ENCODE measurements at regions not wholly inside any gene's neighbourhood (a gene's known extent, or its start where the extent isn't known, plus 50 kb on each side); places are given as distances from the start of the nearest gene placed in this dataset.

DNA sequence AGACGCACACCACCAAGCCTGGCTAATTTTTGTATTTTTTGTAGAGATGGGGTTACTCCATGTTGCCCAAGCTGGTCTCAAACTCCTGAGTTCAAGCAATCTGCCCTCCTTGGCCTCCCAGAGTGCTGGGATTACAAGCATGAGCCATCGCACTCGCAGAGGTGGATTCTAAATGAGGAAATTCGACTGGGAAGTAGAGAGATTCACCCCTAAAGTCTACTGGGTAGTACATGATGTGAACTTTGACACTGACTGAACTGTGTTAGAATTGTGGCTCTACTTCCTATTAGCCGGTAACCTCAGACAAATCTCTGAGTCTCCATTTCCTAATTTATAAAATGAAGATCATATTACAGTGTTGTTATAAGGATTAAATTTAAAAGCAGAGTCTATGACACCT is 276.0 kb upstream of the NR5A2 start:
- DNase-seq (ENCODE audit: low spot score) = no peak
- H3K27ac ChIP-seq = no peak overlapping the region

DNA sequence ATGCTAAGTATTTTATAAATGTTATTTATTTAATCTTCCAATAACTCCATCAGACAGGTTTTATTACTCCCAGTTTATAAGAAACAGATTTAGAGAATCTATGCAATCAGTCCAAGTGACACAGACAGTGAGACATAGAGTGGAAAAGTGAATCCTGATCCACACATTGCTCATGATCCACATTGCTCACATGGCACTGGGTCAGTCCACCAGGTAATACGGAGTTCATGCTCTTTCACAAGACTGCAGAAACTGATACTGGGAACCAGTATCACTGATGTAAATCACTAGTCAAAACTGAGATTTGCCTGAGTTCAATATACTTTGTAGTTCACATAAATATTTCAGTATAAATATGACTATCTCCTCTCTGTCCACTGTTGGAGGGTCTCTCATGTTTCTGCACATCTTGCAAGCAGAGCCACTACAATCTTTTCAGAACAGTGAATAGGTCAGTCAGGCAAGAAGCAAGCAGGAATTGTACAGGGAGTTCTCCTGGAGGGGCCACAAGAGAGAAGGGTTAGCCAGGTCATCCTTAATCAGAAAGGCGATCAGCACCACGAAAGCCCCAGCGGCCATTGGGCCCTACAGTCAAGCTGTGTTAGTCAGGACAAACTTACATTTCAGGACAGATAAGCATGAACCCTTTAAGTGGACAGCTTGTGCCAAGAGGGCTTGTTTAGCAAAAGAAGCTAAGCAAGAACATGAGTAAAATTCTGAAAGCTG is 275.4 kb upstream of the NR5A2 start:
- H3K27me3 ChIP-seq = no peaks in the 10 kb centered on the region
- no peaks in the 10 kb centered on the region for H3K36me3 ChIP-seq
- TF ChIP-seq, protein P1, sequence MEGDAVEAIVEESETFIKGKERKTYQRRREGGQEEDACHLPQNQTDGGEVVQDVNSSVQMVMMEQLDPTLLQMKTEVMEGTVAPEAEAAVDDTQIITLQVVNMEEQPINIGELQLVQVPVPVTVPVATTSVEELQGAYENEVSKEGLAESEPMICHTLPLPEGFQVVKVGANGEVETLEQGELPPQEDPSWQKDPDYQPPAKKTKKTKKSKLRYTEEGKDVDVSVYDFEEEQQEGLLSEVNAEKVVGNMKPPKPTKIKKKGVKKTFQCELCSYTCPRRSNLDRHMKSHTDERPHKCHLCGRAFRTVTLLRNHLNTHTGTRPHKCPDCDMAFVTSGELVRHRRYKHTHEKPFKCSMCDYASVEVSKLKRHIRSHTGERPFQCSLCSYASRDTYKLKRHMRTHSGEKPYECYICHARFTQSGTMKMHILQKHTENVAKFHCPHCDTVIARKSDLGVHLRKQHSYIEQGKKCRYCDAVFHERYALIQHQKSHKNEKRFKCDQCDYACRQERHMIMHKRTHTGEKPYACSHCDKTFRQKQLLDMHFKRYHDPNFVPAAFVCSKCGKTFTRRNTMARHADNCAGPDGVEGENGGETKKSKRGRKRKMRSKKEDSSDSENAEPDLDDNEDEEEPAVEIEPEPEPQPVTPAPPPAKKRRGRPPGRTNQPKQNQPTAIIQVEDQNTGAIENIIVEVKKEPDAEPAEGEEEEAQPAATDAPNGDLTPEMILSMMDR (IDR thresholded peaks at IDR 0.05) = no peak
- no peak for DNase-seq (ENCODE audit: low spot score)
- no peak overlapping the region for H3K27ac ChIP-seq
- H3K9me3 ChIP-seq = peaks cover 0 to 8% of the 10 kb centered on the region in 2 donors
- no peak overlapping the region for H3K4me3 ChIP-seq
- no peaks in the 10 kb centered on the region for H3K4me1 ChIP-seq

More for the DNA sequence above, 276.0 kb upstream of the NR5A2 start:
- TF ChIP-seq, protein P1 (IDR thresholded peaks at IDR 0.05) = no peak
- Histone ChIP-seq H3K36me3 (no peaks in the 10 kb centered on the region), H3K4me3 (no peak overlapping the region), H3K27me3 (no peaks in the 10 kb centered on the region), H3K4me1 (no peaks in the 10 kb centered on the region), H3K9me3 (peaks cover 0 to 8% of the 10 kb centered on the region in 2 donors)

DNA sequence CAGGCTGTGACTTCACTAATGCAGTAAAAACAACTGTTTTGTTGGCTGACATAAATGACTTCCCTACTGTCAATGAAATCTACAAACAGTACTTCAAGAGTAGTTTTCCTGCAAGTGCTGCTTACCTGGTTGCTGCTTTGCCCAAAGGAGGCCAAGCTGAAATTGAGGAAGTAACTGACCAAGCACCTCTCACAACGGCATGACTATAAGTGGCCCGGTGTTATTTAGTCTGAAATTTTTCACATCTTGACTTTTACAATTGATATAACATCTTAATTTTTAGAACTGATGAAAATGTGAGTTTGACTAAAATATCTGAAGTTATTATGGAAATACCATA is 274.9 kb upstream of the NR5A2 start:
- no peaks in the 10 kb centered on the region for H3K4me1 ChIP-seq
- H3K4me3 ChIP-seq = no peak overlapping the region
- H3K9me3 ChIP-seq = peaks cover 0 to 8% of the 10 kb centered on the region in 2 donors
- DNase-seq (ENCODE audit: low spot score) = no peak
- no peaks in the 10 kb centered on the region for H3K27me3 ChIP-seq
- TF ChIP-seq, protein P1 (IDR thresholded peaks at IDR 0.05) = no peak
- H3K27ac ChIP-seq = no peak overlapping the region
- no peaks in the 10 kb centered on the region for H3K36me3 ChIP-seq

DNA sequence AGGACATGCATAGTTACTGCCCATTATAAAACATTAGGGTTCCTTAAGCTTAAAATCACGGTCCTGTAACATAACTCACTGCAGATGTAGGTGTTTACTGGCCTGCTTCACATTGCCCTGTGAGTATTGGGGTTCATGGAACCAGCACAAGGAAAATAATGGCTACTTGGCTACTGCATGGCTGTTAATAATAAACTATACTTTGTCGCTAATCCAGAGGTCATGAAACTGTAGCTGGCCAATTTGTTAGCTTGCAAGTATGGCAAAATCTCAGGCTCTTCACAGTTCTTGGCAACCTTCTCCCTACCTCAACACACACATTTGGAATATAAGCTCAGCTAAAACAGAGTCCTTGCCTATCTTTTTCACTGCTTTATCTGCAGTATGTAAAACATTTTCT is 274.0 kb upstream of the NR5A2 start:
- Histone ChIP-seq H3K4me1 (no peaks in the 10 kb centered on the region), H3K27me3 (no peaks in the 10 kb centered on the region), H3K36me3 (no peaks in the 10 kb centered on the region), H3K9me3 (peaks cover 0 to 8% of the 10 kb centered on the region in 2 donors), H3K27ac (no peak overlapping the region), H3K4me3 (no peak overlapping the region)
- TF ChIP-seq, protein P1 (IDR thresholded peaks at IDR 0.05) = no peak
- no peak for DNase-seq (ENCODE audit: low spot score)

DNA sequence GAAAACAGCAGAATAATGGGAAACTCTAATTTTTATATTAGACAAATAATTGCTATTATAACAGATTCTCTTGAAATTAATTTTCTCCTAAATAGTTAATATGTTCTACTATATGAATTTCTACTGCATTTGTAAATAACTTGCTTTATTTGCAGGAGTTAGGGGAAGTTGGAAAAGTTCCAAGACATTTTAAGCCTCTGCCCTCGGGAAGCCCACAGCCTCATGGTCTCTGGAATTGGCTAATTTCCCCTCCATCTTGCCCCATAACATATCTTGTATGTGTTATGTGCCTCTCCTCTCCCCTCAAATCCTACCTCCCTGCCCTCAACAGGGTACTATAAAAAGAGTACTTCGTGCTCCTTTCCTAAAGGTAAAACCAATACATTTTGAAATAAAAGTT is 271.4 kb upstream of the NR5A2 start:
- Histone ChIP-seq H3K36me3 (no peaks in the 10 kb centered on the region), H3K9me3 (peaks cover 0 to 8% of the 10 kb centered on the region in 2 donors), H3K4me1 (no peaks in the 10 kb centered on the region), H3K27me3 (no peaks in the 10 kb centered on the region), H3K27ac (no peak overlapping the region), H3K4me3 (no peak overlapping the region)
- TF ChIP-seq, protein P1 (IDR thresholded peaks at IDR 0.05) = no peak
- DNase-seq (ENCODE audit: low spot score) = no peak

Data from right atrium auricular region (tissue), 2 donors.